ENCODE measurements at regions not wholly inside any gene's neighbourhood (a gene's known extent, or its start where the extent isn't known, plus 50 kb on each side); places are given as distances from the start of the nearest gene placed in this dataset.

DNA sequence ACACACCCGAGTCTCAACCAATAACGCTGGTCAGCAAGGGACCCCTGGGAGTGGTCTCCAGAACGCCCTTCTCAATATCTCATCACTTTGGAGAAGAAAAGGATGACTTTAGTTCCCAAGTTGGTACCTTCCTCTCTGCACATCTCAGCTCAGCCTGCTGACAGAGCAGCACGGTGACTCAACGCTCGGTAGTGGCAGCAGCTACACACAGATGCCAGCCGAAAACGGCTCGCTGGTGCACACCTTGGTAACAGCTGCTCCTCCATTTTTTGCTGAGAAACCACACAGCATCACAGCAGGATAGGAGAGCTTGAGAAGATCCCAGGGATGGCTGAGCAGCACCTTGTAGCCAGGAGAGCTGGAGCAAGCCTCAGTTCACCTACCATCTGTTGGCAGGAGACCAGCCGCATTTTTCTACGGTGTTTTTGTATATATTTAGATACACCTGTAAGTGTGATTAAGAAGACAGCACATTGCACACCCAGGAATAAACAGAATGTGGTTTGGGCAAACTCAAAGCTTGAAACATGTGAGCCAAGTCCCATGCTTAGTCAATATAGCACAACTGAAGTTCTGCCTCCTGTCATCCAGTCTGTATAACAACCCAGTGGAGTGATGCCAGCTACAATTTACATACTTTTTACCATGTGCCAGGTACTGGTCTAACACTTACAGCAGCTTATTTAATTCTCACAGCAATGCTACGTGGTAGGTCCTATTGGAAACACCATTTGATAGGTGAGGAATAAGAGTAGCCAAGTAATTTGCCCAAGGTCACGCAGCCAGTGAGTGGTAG, 83.8 kb upstream of the ERCC4 start:
- TF ChIP-seq, protein P1, sequence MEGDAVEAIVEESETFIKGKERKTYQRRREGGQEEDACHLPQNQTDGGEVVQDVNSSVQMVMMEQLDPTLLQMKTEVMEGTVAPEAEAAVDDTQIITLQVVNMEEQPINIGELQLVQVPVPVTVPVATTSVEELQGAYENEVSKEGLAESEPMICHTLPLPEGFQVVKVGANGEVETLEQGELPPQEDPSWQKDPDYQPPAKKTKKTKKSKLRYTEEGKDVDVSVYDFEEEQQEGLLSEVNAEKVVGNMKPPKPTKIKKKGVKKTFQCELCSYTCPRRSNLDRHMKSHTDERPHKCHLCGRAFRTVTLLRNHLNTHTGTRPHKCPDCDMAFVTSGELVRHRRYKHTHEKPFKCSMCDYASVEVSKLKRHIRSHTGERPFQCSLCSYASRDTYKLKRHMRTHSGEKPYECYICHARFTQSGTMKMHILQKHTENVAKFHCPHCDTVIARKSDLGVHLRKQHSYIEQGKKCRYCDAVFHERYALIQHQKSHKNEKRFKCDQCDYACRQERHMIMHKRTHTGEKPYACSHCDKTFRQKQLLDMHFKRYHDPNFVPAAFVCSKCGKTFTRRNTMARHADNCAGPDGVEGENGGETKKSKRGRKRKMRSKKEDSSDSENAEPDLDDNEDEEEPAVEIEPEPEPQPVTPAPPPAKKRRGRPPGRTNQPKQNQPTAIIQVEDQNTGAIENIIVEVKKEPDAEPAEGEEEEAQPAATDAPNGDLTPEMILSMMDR (IDR thresholded peaks at IDR 0.05): no peak
- TF ChIP-seq POLR2AphosphoS5 (IDR thresholded peaks at IDR 0.05) (no peak), EP300 (IDR thresholded peaks at IDR 0.05) (no peak)

All from stomach (tissue), 4 donors.